ENCODE measurements at regions not wholly inside any gene's neighbourhood (a gene's known extent, or its start where the extent isn't known, plus 50 kb on each side); places are given as distances from the start of the nearest gene placed in this dataset.
"Not testable (repeated sequence)": the region's sequence is repeated elsewhere in the genome, so short reads cannot be mapped to it uniquely, and the experiment has no call there.

- WGBS, 2 donors = 72 to 93% methylated on average over 9 of the region's 9 CpGs
- Histone ChIP-seq H3K27me3 (no peaks in the 10 kb centered on the region), H3K9me3 (no peaks in the 10 kb centered on the region), H3K4me3 (no peak overlapping the region), H3K4me1 (peaks cover 16% of the 10 kb centered on the region), H3K36me3 (ENCODE audit: low read depth, missing control alignments) (no peaks in the 10 kb centered on the region), H3K27ac (no peak overlapping the region)
- DNase-seq = no peak
- intact Hi-C loops (cut with DNase I; ENCODE audit: low total_unique reads) = no loop called here
- TF ChIP-seq POLR2A (IDR thresholded peaks at IDR 0.05) (no peak), CTCF (IDR thresholded peaks at IDR 0.05) (no peak)
Observed at GRCh38 chr11:86736291-86737143, 63.8 kb upstream of the PRSS23 start.

GRCh38 chr11:86735451-86736290 is 63.3 kb upstream of the ME3 start:
- no peak for DNase-seq
- Histone ChIP-seq H3K36me3 (ENCODE audit: low read depth, missing control alignments) (no peaks in the 10 kb centered on the region), H3K4me1 (peaks cover 8% of the 10 kb centered on the region), H3K27me3 (no peaks in the 10 kb centered on the region), H3K9me3 (no peaks in the 10 kb centered on the region), H3K4me3 (no peak overlapping the region), H3K27ac (no peak overlapping the region)
- TF ChIP-seq CTCF (IDR thresholded peaks at IDR 0.05) (no peak), POLR2A (IDR thresholded peaks at IDR 0.05) (no peak)
- intact Hi-C loops (cut with DNase I; ENCODE audit: low total_unique reads) = no loop called here
- 88 to 94% methylated on average over 3 of the region's 3 CpGs for WGBS, 2 donors

- H3K27me3 ChIP-seq; DNase-seq; intact Hi-C loops (cut with DNase I; ENCODE audit: low total_unique reads); H3K4me1 ChIP-seq; H3K9me3 ChIP-seq; H3K36me3 ChIP-seq (ENCODE audit: low read depth, missing control alignments); H3K4me3 ChIP-seq; H3K27ac ChIP-seq: not testable (repeated sequence)
- no CpG with 5 or more reads among the region's 1 CpG for WGBS, 2 donors
Observed at GRCh38 chr11:86732739-86733138, 60.3 kb upstream of the ME3 start.

GRCh38 chr11:86732286-86732685 is 59.9 kb upstream of the ME3 start:
- DNase-seq; H3K36me3 ChIP-seq (ENCODE audit: low read depth, missing control alignments); H3K4me3 ChIP-seq; H3K4me1 ChIP-seq; H3K9me3 ChIP-seq; intact Hi-C loops (cut with DNase I; ENCODE audit: low total_unique reads); H3K27me3 ChIP-seq; H3K27ac ChIP-seq: not testable (repeated sequence)
- WGBS, 2 donors = 93% methylated on average over 8 of the region's 27 CpGs; no CpG with 5 or more reads in 1 of the 2 donors

GRCh38 chr11:86729576-86729975 is 57.2 kb upstream of the ME3 start:
- H3K4me1 ChIP-seq; H3K27ac ChIP-seq; H3K36me3 ChIP-seq (ENCODE audit: low read depth, missing control alignments); DNase-seq; H3K27me3 ChIP-seq; H3K4me3 ChIP-seq; H3K9me3 ChIP-seq; intact Hi-C loops (cut with DNase I; ENCODE audit: low total_unique reads): not testable (repeated sequence)
- WGBS, 2 donors = 90 to 97% methylated on average over 1 of the region's 1 CpG

- TF ChIP-seq CTCF (IDR thresholded peaks at IDR 0.05) (no peak), POLR2A (IDR thresholded peaks at IDR 0.05) (no peak)
- no peak overlapping the region for H3K27ac ChIP-seq
- H3K4me1 ChIP-seq = no peaks in the 10 kb centered on the region
- H3K27me3 ChIP-seq = no peaks in the 10 kb centered on the region
- H3K36me3 ChIP-seq (ENCODE audit: low read depth, missing control alignments) = no peaks in the 10 kb centered on the region
- no peak for DNase-seq
- intact Hi-C loops (cut with DNase I; ENCODE audit: low total_unique reads) = no loop called here
- no peak overlapping the region for H3K4me3 ChIP-seq
- no peaks in the 10 kb centered on the region for H3K9me3 ChIP-seq
Observed at GRCh38 chr11:86728562-86728961, 56.1 kb upstream of the ME3 start.
